ENCODE measurements at regions not wholly inside any gene's neighbourhood (a gene's known extent, or its start where the extent isn't known, plus 50 kb on each side); places are given as distances from the start of the nearest gene placed in this dataset.

- no peaks in the 10 kb centered on the region for H3K9me3 ChIP-seq
- H3K27me3 ChIP-seq = no peaks in the 10 kb centered on the region
- DNase-seq (no peak), ATAC-seq (no peak)
- intact Hi-C loops (cut with DNase I) = no loop called here
- no peaks in the 10 kb centered on the region for H3K4me1 ChIP-seq
- no peak for TF ChIP-seq CTCF (IDR thresholded peaks at IDR 0.05)
- 89 to 97% methylated on average over 3 of the region's 3 CpGs for WGBS, 2 donors
- no peaks in the 10 kb centered on the region for H3K36me3 ChIP-seq
- H3K4me3 ChIP-seq = no peak overlapping the region
- no peak overlapping the region for H3K27ac ChIP-seq
These were observed 451.1 kb upstream of the POU3F3 start for GRCh38 chr2:104402825-104403224.

- no peak overlapping the region for H3K27ac ChIP-seq
- ATAC-seq (no peak), DNase-seq (no peak)
- intact Hi-C loops (cut with DNase I) = no loop called here
- 91 to 96% methylated on average over 6 of the region's 6 CpGs for WGBS, 2 donors
- H3K4me3 ChIP-seq = no peak overlapping the region
- no peaks in the 10 kb centered on the region for H3K4me1 ChIP-seq
- H3K27me3 ChIP-seq = peaks cover 0 to 5% (median under 1%) of the 10 kb centered on the region in 7 donors
- H3K36me3 ChIP-seq = no peaks in the 10 kb centered on the region
- no peak for TF ChIP-seq CTCF (IDR thresholded peaks at IDR 0.05)
- H3K9me3 ChIP-seq = no peaks in the 10 kb centered on the region
These were observed 449.4 kb upstream of the POU3F3 start for GRCh38 chr2:104404526-104404925.

- Histone ChIP-seq H3K9me3 (no peaks in the 10 kb centered on the region), H3K4me3 (no peak overlapping the region), H3K27ac (no peak overlapping the region), H3K36me3 (no peaks in the 10 kb centered on the region), H3K27me3 (peaks cover 0 to 12% (median 4%) of the 10 kb centered on the region in 7 donors), H3K4me1 (no peaks in the 10 kb centered on the region)
- DNase-seq = no peak
- TF ChIP-seq CTCF (IDR thresholded peaks at IDR 0.05) = no peak
- intact Hi-C loops (cut with DNase I) = no loop called here
- no peak for ATAC-seq
- 74 to 75% methylated on average over 8 of the region's 8 CpGs for WGBS, 2 donors
These were observed 448.3 kb upstream of the POU3F3 start for GRCh38 chr2:104405623-104406022.

DNA sequence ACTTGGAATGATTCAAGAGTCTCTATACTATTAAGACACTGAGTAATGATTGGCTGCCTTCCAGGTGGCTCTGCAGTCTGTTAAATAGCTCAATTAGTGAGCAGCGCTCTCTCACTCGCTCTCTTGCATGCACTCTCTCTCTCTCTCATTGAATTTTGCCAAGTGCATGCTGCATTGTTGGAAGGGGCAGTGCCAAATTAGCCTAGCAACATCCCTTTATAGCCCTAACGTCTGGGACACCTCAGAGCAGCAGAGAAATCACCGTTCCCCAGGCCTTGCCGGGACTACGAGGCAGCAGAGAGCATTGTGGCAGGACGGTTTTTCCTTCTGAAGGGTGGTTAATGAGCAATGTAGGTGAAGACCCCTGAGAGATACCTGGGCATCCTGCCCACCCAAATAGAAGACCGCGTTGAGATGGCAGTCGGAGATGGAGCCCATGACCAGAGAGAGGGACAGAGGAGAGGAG lies 447.6 kb upstream of the POU3F3 start:
- Histone ChIP-seq H3K36me3 (no peaks in the 10 kb centered on the region), H3K27me3 (peaks cover 0 to 13% (median 4%) of the 10 kb centered on the region in 7 donors), H3K4me3 (no peak overlapping the region), H3K9me3 (no peaks in the 10 kb centered on the region), H3K27ac (no peak overlapping the region), H3K4me1 (no peaks in the 10 kb centered on the region)
- WGBS, 2 donors = 40 to 44% methylated on average over 10 of the region's 10 CpGs
- ATAC-seq = no peak
- DNase-seq = no peak
- intact Hi-C loops (cut with DNase I) = no loop called here
- TF ChIP-seq CTCF (IDR thresholded peaks at IDR 0.05) = no peak

Measured in heart right ventricle (tissue), 16 donors.